GM10266 (cell line): ENCODE measurements at regions not wholly inside any gene's neighbourhood (a gene's known extent, or its start where the extent isn't known, plus 50 kb on each side); places are given as distances from the start of the nearest gene placed in this dataset.

Experiments
- DNase-seq: peaks from one replicate; pipeline ENCODE4 v3.0.0; 2012; ENCODE audit errors: extremely low spot score
- CTCF ChIP-seq: IDR thresholded peaks from 2 replicates; pipeline ENCODE4 v1.5.1; 2012; ENCODE audit warnings: mild to moderate bottlenecking, low read depth; ENCODE audit not compliant: control insufficient read depth, insufficient read depth; ENCODE audit errors: missing control alignments

- no peak for TF ChIP-seq CTCF
- no peak for DNase-seq
Observed at GRCh38 chr7:136807598-136807997, 60.9 kb upstream of the CHRM2 start.

GRCh38 chr7:136803028-136803427, 65.4 kb upstream of the CHRM2 start:
- no peak for TF ChIP-seq CTCF
- DNase-seq: no peak

- DNase-seq: no peak
- TF ChIP-seq CTCF: no peak
Observed at GRCh38 chr7:136783934-136784333, 84.5 kb upstream of the CHRM2 start.

DNA sequence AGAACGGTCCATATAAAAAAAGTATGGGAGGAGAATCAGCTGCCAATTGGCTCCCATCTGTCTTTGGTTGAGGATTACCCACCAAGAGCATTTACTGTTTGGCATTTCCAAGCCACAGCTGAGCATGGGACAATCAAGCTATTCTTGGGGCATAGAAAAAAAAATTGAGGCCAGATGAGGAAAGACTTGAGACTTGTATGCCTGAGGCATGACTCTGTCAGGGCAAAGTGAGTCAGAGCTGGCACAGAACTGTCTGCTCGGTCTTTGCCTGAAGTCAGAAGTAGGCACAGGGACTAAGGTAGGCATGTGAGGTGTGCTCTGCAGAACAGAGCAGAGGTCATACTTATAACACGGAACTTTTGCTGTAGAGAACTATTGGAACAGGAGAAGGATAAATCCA, 126.5 kb upstream of the CHRM2 start:
- DNase-seq: no peak
- TF ChIP-seq CTCF: no peak

GRCh38 chr7:136728945-136729344, 139.5 kb upstream of the CHRM2 start:
- TF ChIP-seq CTCF: no peak
- no peak for DNase-seq

- no peak for TF ChIP-seq CTCF
Observed at GRCh38 chr7:136726460-136726859, 142.0 kb upstream of the CHRM2 start.

DNA sequence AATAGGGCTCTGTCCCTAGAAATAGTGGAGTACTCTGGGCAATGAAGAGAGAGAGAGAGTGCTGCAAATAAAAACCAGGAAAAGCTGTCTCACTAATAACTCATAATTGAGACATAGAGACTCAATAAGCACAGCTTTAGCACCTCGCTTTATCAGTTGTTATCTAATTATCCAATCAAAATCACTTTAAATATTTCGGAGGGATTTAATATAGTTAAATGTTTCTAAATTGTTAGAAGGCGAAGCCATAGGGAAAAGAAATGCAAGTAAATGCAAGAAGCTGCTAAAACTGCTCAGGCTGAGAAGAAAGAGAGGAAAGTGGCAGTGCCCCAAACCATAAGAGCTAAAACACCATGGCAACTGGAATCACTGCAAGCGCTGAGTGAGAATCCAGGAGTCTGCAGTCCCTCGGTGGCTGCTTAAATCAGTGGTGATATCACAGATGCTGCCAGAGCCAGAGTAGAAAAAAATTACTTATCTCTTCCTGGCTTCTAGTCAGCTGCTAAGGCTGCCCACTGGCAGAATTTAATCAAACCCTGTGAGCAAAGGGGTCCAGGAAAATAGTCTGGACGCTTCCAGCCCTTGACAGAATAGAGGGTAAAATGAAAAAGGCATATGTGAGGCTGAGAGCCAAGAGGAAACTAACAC, 150.4 kb upstream of the CHRM2 start:
- DNase-seq: no peak
- no peak for TF ChIP-seq CTCF

More at GRCh38 chr7:136726460-136726859, 142.0 kb upstream of the CHRM2 start:
- no peak for DNase-seq
